GM18861 (cell line): ENCODE measurements at regions not wholly inside any gene's neighbourhood (a gene's known extent, or its start where the extent isn't known, plus 50 kb on each side); places are given as distances from the start of the nearest gene placed in this dataset.
"Not testable (repeated sequence)": the region's sequence is repeated elsewhere in the genome, so short reads cannot be mapped to it uniquely, and the experiment has no call there.

Experiments used
- ATAC-seq: cut with Tn5 transposase; IDR thresholded peaks from one replicate; pipeline ENCODE4 v1.9.1; 2021; ENCODE audit not compliant: unreplicated experiment

DNA sequence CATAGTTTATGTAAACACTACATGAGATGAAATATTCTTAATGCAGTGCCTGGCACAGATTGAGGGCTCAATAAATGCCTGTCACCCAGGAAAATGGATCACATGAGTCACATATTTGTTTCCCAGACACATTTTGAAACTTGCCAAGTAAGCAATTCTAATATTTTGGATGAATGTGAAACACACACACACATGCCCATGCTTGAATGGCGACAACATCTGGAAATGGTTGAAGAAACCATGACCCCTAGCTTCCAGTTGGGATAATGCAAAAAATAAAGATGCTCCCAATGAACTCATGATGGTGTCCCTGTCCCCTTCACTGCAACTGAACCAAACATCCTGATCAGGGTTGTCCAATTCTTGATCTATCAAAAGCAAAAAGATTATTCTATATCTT, 797.3 kb downstream of the XPNPEP1 start:
- no peak for ATAC-seq

GRCh38 chr10:109115179-109115578, 808.1 kb downstream of the XPNPEP1 start:
- no peak for ATAC-seq

DNA sequence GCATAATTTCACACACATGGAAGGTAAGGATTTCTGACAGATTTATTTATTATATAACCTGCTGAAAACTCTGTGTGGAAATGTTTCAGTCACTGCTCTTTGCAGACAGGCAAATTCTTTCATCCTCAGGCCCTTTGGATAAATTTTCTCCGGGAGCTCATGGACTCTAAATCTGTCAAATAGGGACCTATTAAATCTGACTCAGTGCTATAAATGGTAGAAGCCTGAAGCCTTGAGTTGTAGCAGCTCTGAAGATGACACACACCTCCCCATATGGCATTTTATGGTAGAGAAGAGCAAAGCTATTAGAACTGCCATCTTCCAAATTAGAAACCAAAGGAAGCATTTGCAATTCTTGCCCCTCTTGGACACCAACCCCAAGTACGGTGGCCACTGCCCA, 808.7 kb downstream of the XPNPEP1 start:
- no peak for ATAC-seq

DNA sequence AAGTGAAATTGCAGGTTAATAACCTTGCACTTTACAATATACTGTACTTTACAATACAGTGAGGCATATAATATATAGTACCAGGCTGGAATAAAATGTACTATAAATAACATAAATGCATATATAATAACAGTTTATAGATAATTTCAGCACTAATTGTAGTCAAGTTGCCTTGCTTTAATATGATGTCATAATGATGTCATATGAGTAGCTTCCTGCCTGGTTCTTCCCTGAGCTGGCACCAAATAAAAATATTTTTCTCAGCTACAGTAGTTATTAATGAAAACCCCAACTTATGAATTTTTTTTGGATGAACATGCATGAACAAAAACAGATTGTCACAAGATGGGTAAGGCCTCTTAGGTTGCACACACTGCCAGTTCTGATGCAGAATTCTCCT, 816.7 kb downstream of the XPNPEP1 start:
- ATAC-seq: no peak

DNA sequence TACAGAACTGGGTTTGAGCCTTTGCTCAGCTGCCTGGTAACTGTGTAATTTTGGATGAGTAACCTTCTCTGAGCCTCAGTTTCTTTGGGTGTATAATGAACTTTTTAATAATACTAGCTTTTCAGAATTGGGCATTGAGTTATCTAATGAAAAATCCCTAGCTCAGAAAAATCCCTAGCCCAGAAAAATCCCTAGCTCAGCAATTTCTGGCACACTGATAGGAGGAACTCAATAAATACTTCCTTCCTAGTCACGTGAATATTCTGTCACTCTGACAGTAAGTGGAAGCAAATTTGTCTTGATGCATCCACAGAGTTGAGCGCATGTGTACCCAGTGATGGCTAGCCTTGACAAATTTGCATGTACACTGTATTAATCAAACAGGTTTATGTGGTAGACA, 817.6 kb downstream of the XPNPEP1 start:
- ATAC-seq: no peak

DNA sequence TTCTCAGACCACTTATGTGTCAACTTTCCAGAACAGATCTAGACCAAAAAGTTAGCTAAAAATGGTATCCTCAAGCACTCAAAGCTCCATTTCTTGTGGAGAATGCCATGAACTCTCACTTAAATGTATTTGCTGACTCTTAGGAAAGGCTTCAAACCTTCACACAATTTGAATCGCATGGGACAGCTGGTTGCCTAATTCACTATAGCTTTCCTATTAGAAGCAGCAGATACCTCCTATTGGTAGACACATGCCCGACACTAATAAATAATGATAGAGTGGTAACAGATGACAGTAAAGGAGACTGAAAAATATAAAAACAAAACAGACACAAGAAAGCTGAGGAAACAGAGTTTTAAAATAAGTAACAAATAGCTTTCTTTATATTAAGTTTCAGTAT, 818.5 kb downstream of the XPNPEP1 start:
- no peak for ATAC-seq

DNA sequence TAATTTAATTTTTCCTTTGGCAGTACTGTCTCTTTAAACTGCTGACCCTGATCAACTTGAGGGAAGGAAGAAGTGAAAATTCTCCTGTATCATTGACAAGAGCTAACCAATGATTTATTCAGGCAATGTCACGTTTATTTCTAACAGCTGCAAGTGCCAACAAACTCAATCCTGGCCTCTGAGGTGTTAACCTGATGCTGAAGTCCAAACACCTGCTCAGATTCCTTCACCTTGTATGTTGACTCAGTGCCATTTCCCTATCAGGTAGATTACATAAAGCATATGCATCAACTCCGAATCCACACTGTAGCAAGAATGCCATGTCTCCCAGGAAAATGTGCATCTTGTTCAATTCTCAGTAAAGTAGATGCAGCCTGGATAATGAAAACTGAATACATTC, 820.0 kb downstream of the XPNPEP1 start:
- ATAC-seq: no peak

DNA sequence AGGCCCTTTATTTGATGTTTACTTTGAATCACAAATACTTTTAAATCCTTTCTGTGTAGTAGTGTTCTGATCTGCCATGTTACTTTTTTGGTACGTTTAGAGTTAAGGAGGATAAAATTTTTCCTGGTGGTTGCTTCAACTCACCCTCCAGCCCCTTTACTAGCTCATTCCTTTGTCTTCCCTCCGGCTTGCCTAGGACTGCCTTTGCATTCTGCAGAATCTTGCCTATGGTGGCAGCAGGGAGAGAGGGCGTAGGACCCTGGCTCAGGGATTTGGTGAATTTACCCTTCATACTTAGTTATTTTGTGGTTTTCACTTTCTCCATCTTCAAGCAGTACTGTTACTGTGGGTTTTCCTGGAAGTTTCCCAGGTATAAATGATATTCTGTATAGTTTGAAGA, 833.5 kb downstream of the XPNPEP1 start:
- no peak for ATAC-seq

- no peak for ATAC-seq
These were observed 851.8 kb downstream of the XPNPEP1 start for GRCh38 chr10:109071539-109071938.

DNA sequence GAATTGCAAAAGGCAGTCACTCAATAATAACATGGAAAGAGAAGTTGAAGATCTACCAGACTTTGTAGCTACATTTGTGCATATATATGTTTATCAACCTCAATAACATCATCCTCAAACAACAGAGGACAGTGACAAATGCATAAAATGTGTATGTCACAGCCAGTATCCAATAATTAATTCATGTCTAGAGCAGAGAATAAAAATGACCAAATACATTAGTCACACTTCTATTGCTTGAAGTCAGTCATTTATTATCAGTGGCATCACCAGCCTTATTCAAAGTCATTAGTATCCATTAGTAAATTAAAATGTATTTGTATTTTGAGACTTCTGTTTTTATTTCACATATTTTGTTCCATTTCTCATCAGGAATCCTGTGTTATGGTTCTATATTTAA, 852.8 kb downstream of the XPNPEP1 start:
- ATAC-seq: no peak

GRCh38 chr10:109067031-109067430, 856.3 kb downstream of the XPNPEP1 start:
- no peak for ATAC-seq

GRCh38 chr10:109065821-109066220, 857.5 kb downstream of the XPNPEP1 start:
- ATAC-seq: no peak

- peak; percentile 58 for ATAC-seq
These were observed 860.9 kb downstream of the XPNPEP1 start for GRCh38 chr10:109062371-109062770.

DNA sequence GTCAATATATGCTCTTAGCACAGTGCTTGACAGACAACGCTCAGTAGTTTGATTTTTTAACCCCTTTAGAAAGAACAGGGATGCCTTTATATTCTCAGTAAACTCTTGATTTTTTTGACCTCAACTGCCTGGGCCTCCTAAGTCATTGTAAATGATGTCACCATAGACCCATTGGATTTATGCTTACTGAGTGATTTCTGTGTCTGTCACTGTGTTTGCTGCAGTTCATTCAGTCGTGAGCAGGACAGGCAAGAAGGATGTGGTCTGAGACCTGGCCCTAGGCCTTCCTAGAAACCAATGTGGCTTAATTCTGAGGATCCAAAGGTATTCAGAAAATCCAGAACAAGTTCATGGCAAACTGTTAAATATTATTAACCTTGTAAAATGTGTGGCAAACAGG, 868.1 kb downstream of the XPNPEP1 start:
- ATAC-seq: no peak

GRCh38 chr10:109047856-109048255, 875.5 kb downstream of the XPNPEP1 start:
- ATAC-seq: no peak

DNA sequence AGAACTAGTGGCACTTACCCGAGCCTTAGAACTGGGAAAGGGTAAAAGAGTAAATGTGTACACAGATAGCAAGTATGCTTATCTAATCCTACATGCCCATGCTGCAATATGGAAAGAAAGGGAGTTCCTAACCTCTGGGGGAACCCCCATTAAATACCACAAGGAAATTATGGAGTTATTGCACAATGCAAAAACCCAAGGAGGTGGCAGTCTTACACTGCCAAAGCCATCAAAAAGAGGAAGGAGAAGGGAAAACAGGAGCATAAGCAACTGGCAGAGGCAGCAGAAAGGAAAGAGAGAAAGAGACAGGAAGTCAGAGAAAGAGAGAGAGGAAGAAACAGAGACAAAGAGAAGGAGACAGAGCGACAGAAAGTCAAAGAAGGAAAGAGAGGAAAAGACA, 876.9 kb downstream of the XPNPEP1 start:
- not testable (repeated sequence) for ATAC-seq

GRCh38 chr10:109040622-109041021, 882.7 kb downstream of the XPNPEP1 start:
- no peak for ATAC-seq

GRCh38 chr10:109037978-109038377, 885.3 kb downstream of the XPNPEP1 start:
- no peak for ATAC-seq

- no peak for ATAC-seq
These were observed 892.6 kb downstream of the XPNPEP1 start for GRCh38 chr10:109030581-109031210.

GRCh38 chr10:109029870-109030269, 893.4 kb downstream of the XPNPEP1 start:
- no peak for ATAC-seq

DNA sequence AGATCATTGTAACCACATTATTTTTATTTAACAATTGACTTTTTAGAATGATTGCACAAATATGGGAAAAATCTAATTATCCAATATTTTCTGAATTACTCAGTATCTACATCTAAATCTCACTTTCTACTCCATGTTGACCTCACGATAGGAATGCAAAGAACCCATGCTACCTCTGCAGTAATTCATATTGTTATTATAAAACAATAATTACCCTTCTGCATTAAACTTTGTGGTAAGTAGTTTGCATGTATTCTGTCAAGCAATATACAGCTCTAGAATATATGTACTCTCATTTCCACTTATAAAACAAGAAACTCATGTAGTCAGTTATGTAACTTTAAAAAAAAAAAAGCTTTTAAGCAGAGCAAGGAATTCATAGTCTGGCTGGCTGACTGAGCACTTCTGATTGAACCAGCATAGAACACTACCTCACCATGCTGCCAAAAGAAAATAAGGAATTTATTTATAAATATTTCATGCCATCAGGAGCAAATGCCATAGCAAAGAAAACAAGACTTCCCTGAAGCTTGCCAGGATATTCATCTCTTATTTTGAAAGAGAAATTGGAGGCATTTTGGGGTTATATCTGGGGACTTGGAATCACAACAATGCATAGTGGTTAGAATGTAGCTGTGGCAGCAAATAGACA, 895.7 kb downstream of the XPNPEP1 start:
- no peak for ATAC-seq

GRCh38 chr10:109025172-109025571, 898.1 kb downstream of the XPNPEP1 start:
- ATAC-seq: no peak
